ENCODE measurements at regions not wholly inside any gene's neighbourhood (a gene's known extent, or its start where the extent isn't known, plus 50 kb on each side); places are given as distances from the start of the nearest gene placed in this dataset.

GRCh38 chr7:94300176-94300835 is 94.4 kb upstream of the COL1A2 start:
- DNase-seq (ENCODE audit: extremely low read depth in 1 of 4, low spot score in 3 of 4) (peak in 1 of 4 experiments; percentile 20), ATAC-seq (peak; percentile 14; the same call in 1 of the 3 replicates), FAIRE-seq (peak; percentile 26)
- no peaks in the 10 kb centered on the region for H3K9me1 ChIP-seq (ENCODE audit: control insufficient read depth, insufficient read depth, low read length)
- BruUV-seq (replicated peaks): no TSS peak
- no peaks in the 10 kb centered on the region for H3K9me3 ChIP-seq (replicated peaks; ENCODE audit: control insufficient read depth, insufficient read depth, low read depth, low read length)
- H3K9ac ChIP-seq (ENCODE audit: insufficient read depth in 1 of 2, low read depth in 2 of 2, low read length in 2 of 2): no peak overlapping the region
- intact Hi-C loops (cut with micrococcal nuclease) (loop anchor here (5.0 kb wide), 1 partner anchor 37 kb away; no protein-coding TSS in a partner anchor), in situ Hi-C loops (cut with MboI) (no loop called here)
- no peaks in the 10 kb centered on the region for H3K36me3 ChIP-seq (ENCODE audit: control insufficient read depth, insufficient read depth, low read length)
- H3K4me3 ChIP-seq: no peak overlapping the region
- no peaks in the 10 kb centered on the region for H4K20me1 ChIP-seq (replicated peaks; ENCODE audit: control insufficient read depth, insufficient read depth, low read length)
- WGBS (ENCODE audit: insufficient coverage, low coverage, missing lambda C conversion rate): 4% methylated on average over 8 of the region's 8 CpGs
- CTCF ChIA-PET (ENCODE audit: low intra/inter-chr PET ratio): no interaction called here
- no peak overlapping the region for H3K4me2 ChIP-seq (ENCODE audit: insufficient read depth, low read length)
- H3K79me2 ChIP-seq (ENCODE audit: control insufficient read depth, insufficient read depth, low read length): no peaks in the 10 kb centered on the region
- TF ChIP-seq RBM34 (IDR thresholded peaks at IDR 0.05; ENCODE audit: borderline replicate concordance, insufficient read depth, low read length): no peak
- no peak for TF ChIP-seq E4F1 (CRISPR knock-in tag; IDR thresholded peaks at IDR 0.05; ENCODE audit: borderline replicate concordance)
- TF ChIP-seq SOX6 (IDR thresholded peaks at IDR 0.05): no peak
- TF ChIP-seq TCF3 (CRISPR knock-in tag; IDR thresholded peaks at IDR 0.05): no peak
- H2AFZ ChIP-seq (ENCODE audit: low read depth, low read length): no peak overlapping the region
- no peaks in the 10 kb centered on the region for H3K27me3 ChIP-seq (ENCODE audit: control insufficient read depth in 2 of 2, insufficient read depth in 2 of 2, low read length in 2 of 2)
- H3K27ac ChIP-seq (ENCODE audit: extremely low read depth, low read depth, low read length): no peak overlapping the region; the same call in 2 of the 3 replicates
- POLR2A ChIA-PET: interaction anchor here (0.6 to 1.8 kb wide), 2 partner anchors 9 to 697 kb away, joined by 3 to 4 read pairs; no protein-coding TSS in a partner anchor
- peaks cover 0 to 2% of the 10 kb centered on the region in 2 experiments; a peak in 3 of 5 replicates for H3K4me1 ChIP-seq (replicated peaks in 1 of 2; ENCODE audit: control insufficient read depth in 2 of 2, insufficient read depth in 2 of 2, low read length in 2 of 2)
